K562 (cell line): ENCODE measurements at regions not wholly inside any gene's neighbourhood (a gene's known extent, or its start where the extent isn't known, plus 50 kb on each side); places are given as distances from the start of the nearest gene placed in this dataset.
"Not testable (repeated sequence)": the region's sequence is repeated elsewhere in the genome, so short reads cannot be mapped to it uniquely, and the experiment has no call there.

Experiments used
- ATAC-seq: fragments of 200-7000 bp; cut with Tn5 transposase; 3 replicates; pipeline ENCODE4 v1.9.1; 2020; ENCODE audit warnings: moderate library complexity
- BruUV-seq: library from RNA; stranded (reverse); fragments of 400-500 nt; replicated peaks from 2 replicates; lab custom pipeline; 2021; lab: Mats Ljungman, UMichigan
- CTCF ChIA-PET: fragments of 300-600 bp; formaldehyde crosslinking; extraction: SDS; loops from one replicate; lab custom pipeline; 2021; ENCODE audit warnings: low intra/inter-chr PET ratio; lab: Yijun Ruan, JAX
- POLR2A ChIA-PET: fragments of 300-600, 350-650 bp; sonication (Branson Sonifier 250); formaldehyde crosslinking; extraction: SDS; loops from one replicate; lab custom pipeline; 2021; ENCODE audit warnings: antibody characterized with exemption, inconsistent platforms; lab: Yijun Ruan, JAX
- DNase-seq, 4 experiments: peaks; one replicate each; pipeline versions ENCODE4 v3.0.0 to v3.0.0-alpha.2; 2011 to 2018; ENCODE audit warnings: low spot score in 3 of 4, mixed read lengths in 3 of 4; ENCODE audit errors: extremely low read depth in 1 of 4
- FAIRE-seq: peaks from 2 replicates; lab custom pipeline; 2011; peaks lifted over from hg19 to GRCh38; lab: Jason Lieb, UNC
- H2AFZ ChIP-seq: 2 replicates; pipeline ENCODE4 v1.6.0; 2011; ENCODE audit warnings: low read depth, low read length, control low read depth, inconsistent platforms
- H3K27ac ChIP-seq: fragments of 200-600 bp; 3 replicates; pipeline ENCODE4 v1.8.0; 2011; ENCODE audit warnings: low read depth, mild to moderate bottlenecking, control low read depth, inconsistent platforms, low read length, moderate library complexity, mixed read lengths; ENCODE audit errors: extremely low read depth
- H3K27me3 ChIP-seq, 2 experiments: fragments of 300-600 bp in 1 of 2; 2 replicates in 1 of 2; 3 replicates in 1 of 2; pipeline versions ENCODE4 v1.6.0 to v1.8.0; 2011; ENCODE audit warnings: inconsistent platforms in 2 of 2, low read length in 2 of 2, mild to moderate bottlenecking in 1 of 2, mixed read lengths in 1 of 2, moderate library complexity in 1 of 2; ENCODE audit not compliant: control insufficient read depth in 2 of 2, insufficient read depth in 2 of 2
- H3K36me3 ChIP-seq: fragments of 300-600 bp; 3 replicates; pipeline ENCODE4 v1.8.0; 2011; ENCODE audit warnings: mild to moderate bottlenecking, low read length, inconsistent platforms; ENCODE audit not compliant: control insufficient read depth, insufficient read depth
- H3K4me1 ChIP-seq, 2 experiments: fragments of 200-600 bp in 1 of 2; replicated peaks in 1 of 2; 2 replicates in 1 of 2; 3 replicates in 1 of 2; pipeline versions ENCODE4 v1.5.1 to v1.8.0; 2011; ENCODE audit warnings: inconsistent platforms in 2 of 2, low read length in 2 of 2, mild to moderate bottlenecking in 1 of 2, mixed read lengths in 1 of 2, moderate library complexity in 1 of 2; ENCODE audit not compliant: control insufficient read depth in 2 of 2, insufficient read depth in 2 of 2
- H3K4me2 ChIP-seq: 2 replicates; pipeline ENCODE4 v1.6.1; 2011; ENCODE audit warnings: low read length, control low read depth, inconsistent platforms, mixed read lengths; ENCODE audit not compliant: insufficient read depth
- H3K4me3 ChIP-seq: fragments of 200-600 bp; sonication (generic), shearing (Covaris generic); 2 replicates; pipeline ENCODE4 v1.5.1; 2016; ENCODE audit warnings: control low read depth, inconsistent platforms
- H3K79me2 ChIP-seq: fragments of 200-600 bp; 3 replicates; pipeline ENCODE4 v1.8.0; 2011; ENCODE audit warnings: low read length, inconsistent platforms; ENCODE audit not compliant: control insufficient read depth, insufficient read depth
- H3K9ac ChIP-seq, 2 experiments: 2 replicates each; pipeline versions ENCODE4 v1.6.0 to v1.6.1; 2011; ENCODE audit warnings: low read depth in 2 of 2, low read length in 2 of 2, control low read depth in 1 of 2, inconsistent platforms in 1 of 2, mild to moderate bottlenecking in 1 of 2, mixed read lengths in 1 of 2; ENCODE audit not compliant: insufficient read depth in 1 of 2
- H3K9me1 ChIP-seq: one replicate; pipeline ENCODE4 v1.6.0; 2011; ENCODE audit warnings: inconsistent platforms, mild to moderate bottlenecking, low read length, moderate library complexity; ENCODE audit not compliant: control insufficient read depth, insufficient read depth
- H3K9me3 ChIP-seq: replicated peaks from 2 replicates; pipeline ENCODE4 v1.5.1; 2011; ENCODE audit warnings: low read depth, low read length, inconsistent platforms; ENCODE audit not compliant: control insufficient read depth, insufficient read depth
- H4K20me1 ChIP-seq: replicated peaks from 2 replicates; pipeline ENCODE4 v1.6.1; 2011; ENCODE audit warnings: low read length, inconsistent platforms, mixed read lengths; ENCODE audit not compliant: control insufficient read depth, insufficient read depth
- HMGN3 ChIP-seq: IDR thresholded peaks from 2 replicates; pipeline ENCODE4 v1.6.1; 2011; ENCODE audit warnings: borderline replicate concordance, low read depth, mild to moderate bottlenecking, mixed read lengths, low read length; ENCODE audit not compliant: insufficient read length; ENCODE audit errors: extremely low read depth
- KHSRP ChIP-seq: fragments of 450-650 bp; IDR thresholded peaks from 2 replicates; pipeline ENCODE4 v1.6.1; 2017
- MNT ChIP-seq, 2 experiments: fragments of 450-650 bp; conservative IDR thresholded peaks; 2 replicates each; pipeline ENCODE4 v1.6.1; 2017; ENCODE audit warnings: mild to moderate bottlenecking in 2 of 2, moderate library complexity in 2 of 2
- NCOA6 ChIP-seq: fragments of 450-650 bp; IDR thresholded peaks from 2 replicates; pipeline ENCODE4 v1.6.1; 2017; ENCODE audit warnings: mild to moderate bottlenecking
- POLR3G ChIP-seq: IDR thresholded peaks from 2 replicates; pipeline ENCODE4 v1.6.1; 2011; ENCODE audit not compliant: insufficient read length, insufficient replicate concordance; ENCODE audit errors: extremely low read depth
- WGBS: fragments of 100-300 bp; shearing (Covaris generic); methylation state at CpG from one replicate; pipeline ENCODE4 v1.1.6; 2016; ENCODE audit warnings: low coverage, mixed read lengths; ENCODE audit not compliant: insufficient coverage; ENCODE audit errors: missing lambda C conversion rate; 5-methylcytosine and 5-hydroxymethylcytosine counted together
- in situ Hi-C: fragments of 300-500 bp; cut with MboI; formaldehyde crosslinking; loops from 4 replicates; pipeline ENCODE4 v1.15.0; 2018; ENCODE audit warnings: inconsistent platforms, mixed read lengths
- intact Hi-C: fragments of 100-400 bp; cut with micrococcal nuclease; formaldehyde crosslinking; loops from 2 replicates; pipeline ENCODE4 v1.14.2; 2022

- no peak for TF ChIP-seq MNT (conservative IDR thresholded peaks at IDR 0.05)
- TF ChIP-seq NCOA6 = no peak
- TF ChIP-seq KHSRP = no peak
These were observed 1119.6 kb downstream of the ZPLD1 start (continued) for GRCh38 chr3:103554451-103554850.

- H3K36me3 ChIP-seq, H3K9ac ChIP-seq, H3K9me1 ChIP-seq, intact Hi-C loops, BruUV-seq, DNase-seq, H3K4me2 ChIP-seq, H3K27me3 ChIP-seq, H3K27ac ChIP-seq, H3K9me3 ChIP-seq, POLR2A ChIA-PET, CTCF ChIA-PET, FAIRE-seq, H3K79me2 ChIP-seq, in situ Hi-C loops, H3K4me3 ChIP-seq, H3K4me1 ChIP-seq, H2AFZ ChIP-seq, H4K20me1 ChIP-seq, ATAC-seq: not testable (repeated sequence)
- 0% methylated on average over 6 of the region's 6 CpGs for WGBS
These were observed 1129.3 kb downstream of the ZPLD1 start for GRCh38 chr3:103564116-103564515.

GRCh38 chr3:103585809-103586208, 1151.0 kb downstream of the ZPLD1 start:
- in situ Hi-C loops = no loop called here
- Histone ChIP-seq H3K4me2 (no peak overlapping the region), H3K9me1 (no peaks in the 10 kb centered on the region), H3K27ac (no peak overlapping the region), H4K20me1 (no peaks in the 10 kb centered on the region), H3K4me1 (no peaks in the 10 kb centered on the region), H3K27me3 (no peaks in the 10 kb centered on the region), H3K36me3 (no peaks in the 10 kb centered on the region), H3K4me3 (no peak overlapping the region), H3K9me3 (no peaks in the 10 kb centered on the region), H3K79me2 (no peaks in the 10 kb centered on the region), H3K9ac (no peak overlapping the region), H2AFZ (no peak overlapping the region)
- FAIRE-seq (no peak), ATAC-seq (no peak), DNase-seq (no peak)
- POLR2A ChIA-PET = no interaction called here
- no TSS peak for BruUV-seq
- intact Hi-C loops = no loop called here
- CTCF ChIA-PET = no interaction called here
- 0% methylated on average over 4 of the region's 4 CpGs for WGBS
- no peak for TF ChIP-seq POLR3G
- no peak for TF ChIP-seq HMGN3
